Posterior vena cava (tissue), 2 donors: ENCODE measurements at regions not wholly inside any gene's neighbourhood (a gene's known extent, or its start where the extent isn't known, plus 50 kb on each side); places are given as distances from the start of the nearest gene placed in this dataset.
"Not testable (repeated sequence)": the region's sequence is repeated elsewhere in the genome, so short reads cannot be mapped to it uniquely, and the experiment has no call there.

ENCODE experiments used
- DNase-seq: peaks from one replicate; pipeline ENCODE4 v3.0.0-alpha.2; 2020; ENCODE audit warnings: low spot score
- intact Hi-C, 2 donors: fragments of 100-400 bp; cut with DNase I; formaldehyde crosslinking; loops; one replicate each; pipeline versions ENCODE4 v1.14.1 to v1.14.2; 2022 to 2023
- donor health status: DM: yes; HTN: yes; CAD: no.
- donor health status: DM: yes; HTN: yes; CAD: no.

- intact Hi-C loops: no loop called here
- peak; percentile 96 for DNase-seq
Observed at GRCh38 chr16:88331989-88332920, 50.5 kb upstream of the ZNF469 start.

- intact Hi-C loops, DNase-seq: not testable (repeated sequence)
Observed at GRCh38 chr16:88332921-88333825, 49.6 kb upstream of the ZNF469 start.
